ENCODE measurements at regions not wholly inside any gene's neighbourhood (a gene's known extent, or its start where the extent isn't known, plus 50 kb on each side); places are given as distances from the start of the nearest gene placed in this dataset.
"Not testable (repeated sequence)": the region's sequence is repeated elsewhere in the genome, so short reads cannot be mapped to it uniquely, and the experiment has no call there.

DNA sequence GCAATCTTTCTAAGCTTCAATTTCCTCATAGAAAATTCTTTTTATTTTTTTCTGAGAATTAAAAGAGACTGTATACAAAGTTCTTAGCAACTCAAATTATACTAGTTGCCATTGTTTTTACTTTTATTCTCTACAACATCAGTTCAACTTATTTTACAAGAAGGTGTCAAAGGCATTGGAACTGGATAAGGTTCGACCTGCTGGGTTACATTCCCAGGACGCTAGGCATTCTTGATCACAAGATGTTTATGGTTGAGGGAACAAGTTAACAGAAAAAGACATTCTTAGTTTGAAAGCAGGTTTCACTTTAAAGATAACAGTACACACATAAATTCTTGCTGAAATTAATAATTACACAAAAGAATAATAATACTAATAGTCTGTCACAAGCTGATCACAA is 163.5 kb upstream of the SNX2 start:
- Histone ChIP-seq H3K4me3 (ENCODE audit: control insufficient read depth in 1 of 7, extremely low read depth in 1 of 7, insufficient read depth in 4 of 7, low read depth in 2 of 7, low read length in 6 of 7) (no peak overlapping the region), H3K4me1 (ENCODE audit: control extremely low read depth in 1 of 4, control insufficient read depth in 4 of 4, insufficient read depth in 4 of 4, low read length in 3 of 4) (no peaks in the 10 kb centered on the region), H3K27ac (ENCODE audit: insufficient read depth in 1 of 2, low read depth in 1 of 2, low read length in 2 of 2, poor library complexity in 1 of 2, severe bottlenecking in 2 of 2) (no peak overlapping the region), H3K36me3 (ENCODE audit: control insufficient read depth in 4 of 4, insufficient read depth in 4 of 4, low read length in 3 of 4) (no peaks in the 10 kb centered on the region), H3K27me3 (replicated peaks in 2 of 5; ENCODE audit: control insufficient read depth in 4 of 5, insufficient read depth in 5 of 5, low read length in 4 of 5) (no peaks in the 10 kb centered on the region), H3K9me3 (ENCODE audit: control extremely low read depth in 1 of 5, control insufficient read depth in 4 of 5, insufficient read depth in 2 of 5, low read depth in 1 of 5, low read length in 4 of 5) (peaks cover 0 to 1% (median 0%) of the 10 kb centered on the region in 5 experiments)
- CTCF ChIA-PET, result no interaction called here
- WGBS (ENCODE audit: insufficient coverage), result no CpG with 5 or more reads among the region's 2 CpGs
- DNase-seq, result no peak
- POLR2A ChIA-PET, result no interaction called here

DNA sequence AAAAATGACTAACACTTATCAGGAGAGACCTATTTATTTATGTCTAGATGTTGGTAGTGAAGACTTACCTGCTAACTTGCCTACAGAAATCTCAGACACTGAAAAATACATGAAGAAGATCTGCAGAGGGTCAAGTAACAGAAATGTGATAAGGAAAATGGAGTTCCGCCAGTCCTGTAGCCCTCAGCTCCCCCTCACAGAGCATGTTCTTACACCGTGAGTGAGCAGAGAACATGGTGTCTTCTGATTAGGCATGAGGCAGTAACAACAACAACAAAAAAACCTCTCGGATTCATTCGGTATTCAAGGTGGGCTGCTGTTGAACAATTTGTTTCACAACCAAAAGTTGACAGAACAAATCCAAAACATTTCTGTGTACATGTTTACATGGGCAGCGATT is 162.0 kb upstream of the SNX2 start:
- WGBS (ENCODE audit: insufficient coverage), result 94% methylated on average over 5 of the region's 5 CpGs

DNA sequence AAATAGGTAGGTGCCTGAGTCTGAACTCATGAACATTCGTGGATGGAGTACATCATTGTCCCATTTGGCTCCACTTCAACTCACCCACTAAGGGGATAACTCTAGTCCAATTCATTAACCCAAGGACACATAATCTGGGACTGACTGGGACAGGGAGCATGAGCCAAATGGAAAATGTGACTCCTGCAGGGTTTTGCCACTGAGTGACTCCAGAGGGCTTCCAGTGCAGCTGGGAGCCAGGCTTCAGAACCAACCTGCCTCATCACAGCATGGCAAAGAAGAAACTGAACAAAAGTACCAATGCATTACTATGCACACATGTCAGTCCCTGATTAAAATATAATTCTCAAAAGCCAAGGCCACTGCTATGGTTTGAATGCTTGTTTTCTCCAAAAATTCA is 159.7 kb upstream of the SNX2 start:
- POLR2A ChIA-PET, result no interaction called here
- 100% methylated on average over 1 of the region's 1 CpG for WGBS (ENCODE audit: insufficient coverage)
- H3K36me3 ChIP-seq (ENCODE audit: control insufficient read depth in 4 of 4, insufficient read depth in 4 of 4, low read length in 3 of 4), result no peaks in the 10 kb centered on the region

More for the DNA sequence above, 162.0 kb upstream of the SNX2 start:
- Histone ChIP-seq H3K4me3 (ENCODE audit: control insufficient read depth in 1 of 7, extremely low read depth in 1 of 7, insufficient read depth in 4 of 7, low read depth in 2 of 7, low read length in 6 of 7) (no peak overlapping the region), H3K27ac (ENCODE audit: insufficient read depth in 1 of 2, low read depth in 1 of 2, low read length in 2 of 2, poor library complexity in 1 of 2, severe bottlenecking in 2 of 2) (no peak overlapping the region), H3K4me1 (ENCODE audit: control extremely low read depth in 1 of 4, control insufficient read depth in 4 of 4, insufficient read depth in 4 of 4, low read length in 3 of 4) (no peaks in the 10 kb centered on the region), H3K36me3 (ENCODE audit: control insufficient read depth in 4 of 4, insufficient read depth in 4 of 4, low read length in 3 of 4) (no peaks in the 10 kb centered on the region), H3K27me3 (replicated peaks in 2 of 5; ENCODE audit: control insufficient read depth in 4 of 5, insufficient read depth in 5 of 5, low read length in 4 of 5) (no peaks in the 10 kb centered on the region), H3K9me3 (ENCODE audit: control extremely low read depth in 1 of 5, control insufficient read depth in 4 of 5, insufficient read depth in 2 of 5, low read depth in 1 of 5, low read length in 4 of 5) (peaks cover 0 to 1% (median 0%) of the 10 kb centered on the region in 5 experiments)
- no peak for DNase-seq
- ChIA-PET POLR2A (no interaction called here), CTCF (no interaction called here)

DNA sequence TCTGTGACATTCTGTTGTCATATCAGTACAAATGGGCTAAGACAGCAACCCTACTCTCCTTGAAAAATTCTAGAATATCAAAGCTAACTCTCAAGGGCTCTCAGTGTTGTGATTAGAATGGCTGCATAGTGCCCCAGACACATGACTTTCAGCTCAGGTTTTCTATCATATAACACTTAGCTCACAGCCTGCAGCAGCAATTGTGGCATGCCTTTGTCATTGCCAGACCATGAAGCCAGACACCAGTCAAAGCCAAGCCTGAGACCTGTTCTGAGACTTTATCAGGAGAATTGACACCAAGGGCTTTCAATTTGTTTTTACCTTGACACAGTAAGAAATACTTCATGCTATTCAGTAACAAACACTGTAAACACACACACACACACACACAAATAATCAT is 159.0 kb upstream of the SNX2 start:
- no peak overlapping the region for H3K27ac ChIP-seq (ENCODE audit: insufficient read depth in 1 of 2, low read depth in 1 of 2, low read length in 2 of 2, poor library complexity in 1 of 2, severe bottlenecking in 2 of 2)
- no peaks in the 10 kb centered on the region for H3K36me3 ChIP-seq (ENCODE audit: control insufficient read depth in 4 of 4, insufficient read depth in 4 of 4, low read length in 3 of 4)
- no peaks in the 10 kb centered on the region for H3K27me3 ChIP-seq (replicated peaks in 2 of 5; ENCODE audit: control insufficient read depth in 4 of 5, insufficient read depth in 5 of 5, low read length in 4 of 5)
- ChIA-PET POLR2A (no interaction called here), CTCF (no interaction called here)
- no peak overlapping the region for H3K4me3 ChIP-seq (ENCODE audit: control insufficient read depth in 1 of 7, extremely low read depth in 1 of 7, insufficient read depth in 4 of 7, low read depth in 2 of 7, low read length in 6 of 7)
- no peaks in the 10 kb centered on the region for H3K4me1 ChIP-seq (ENCODE audit: control extremely low read depth in 1 of 4, control insufficient read depth in 4 of 4, insufficient read depth in 4 of 4, low read length in 3 of 4)
- DNase-seq, result no peak
- H3K9me3 ChIP-seq (ENCODE audit: control extremely low read depth in 1 of 5, control insufficient read depth in 4 of 5, insufficient read depth in 2 of 5, low read depth in 1 of 5, low read length in 4 of 5), result no peaks in the 10 kb centered on the region

More for the DNA sequence above, 159.7 kb upstream of the SNX2 start:
- Histone ChIP-seq H3K9me3 (ENCODE audit: control extremely low read depth in 1 of 5, control insufficient read depth in 4 of 5, insufficient read depth in 2 of 5, low read depth in 1 of 5, low read length in 4 of 5) (peaks cover 0 to 1% (median 0%) of the 10 kb centered on the region in 5 experiments), H3K4me1 (ENCODE audit: control extremely low read depth in 1 of 4, control insufficient read depth in 4 of 4, insufficient read depth in 4 of 4, low read length in 3 of 4) (no peaks in the 10 kb centered on the region), H3K27me3 (replicated peaks in 2 of 5; ENCODE audit: control insufficient read depth in 4 of 5, insufficient read depth in 5 of 5, low read length in 4 of 5) (no peaks in the 10 kb centered on the region), H3K4me3 (ENCODE audit: control insufficient read depth in 1 of 7, extremely low read depth in 1 of 7, insufficient read depth in 4 of 7, low read depth in 2 of 7, low read length in 6 of 7) (no peak overlapping the region), H3K27ac (ENCODE audit: insufficient read depth in 1 of 2, low read depth in 1 of 2, low read length in 2 of 2, poor library complexity in 1 of 2, severe bottlenecking in 2 of 2) (no peak overlapping the region)
- CTCF ChIA-PET, result no interaction called here
- no peak for DNase-seq

DNA sequence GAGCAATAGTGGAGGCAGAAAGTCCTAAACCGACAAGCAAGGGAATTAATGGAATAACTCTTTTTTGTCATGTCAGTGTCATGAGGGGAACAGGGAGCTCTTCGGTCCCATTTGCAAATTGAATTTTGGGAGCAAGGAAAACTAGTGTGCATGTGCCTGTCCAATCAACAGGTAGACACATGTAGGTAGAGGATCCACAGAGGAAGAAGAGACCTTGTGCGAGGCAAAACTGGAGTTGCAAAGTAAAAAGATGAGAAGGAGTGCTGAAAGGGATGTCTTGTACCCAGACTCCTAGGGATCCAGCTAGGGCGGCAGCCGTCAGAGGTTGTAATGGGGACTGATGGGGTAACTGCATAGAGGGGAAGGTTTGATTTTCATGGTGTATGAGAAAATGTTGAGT is 156.8 kb upstream of the SNX2 start:
- CTCF ChIA-PET; POLR2A ChIA-PET; H3K27ac ChIP-seq (ENCODE audit: insufficient read depth in 1 of 2, low read depth in 1 of 2, low read length in 2 of 2, poor library complexity in 1 of 2, severe bottlenecking in 2 of 2); DNase-seq; H3K36me3 ChIP-seq (ENCODE audit: control insufficient read depth in 4 of 4, insufficient read depth in 4 of 4, low read length in 3 of 4); H3K9me3 ChIP-seq (ENCODE audit: control extremely low read depth in 1 of 5, control insufficient read depth in 4 of 5, insufficient read depth in 2 of 5, low read depth in 1 of 5, low read length in 4 of 5); H3K4me3 ChIP-seq (ENCODE audit: control insufficient read depth in 1 of 7, extremely low read depth in 1 of 7, insufficient read depth in 4 of 7, low read depth in 2 of 7, low read length in 6 of 7); H3K27me3 ChIP-seq (replicated peaks in 2 of 5; ENCODE audit: control insufficient read depth in 4 of 5, insufficient read depth in 5 of 5, low read length in 4 of 5); H3K4me1 ChIP-seq (ENCODE audit: control extremely low read depth in 1 of 4, control insufficient read depth in 4 of 4, insufficient read depth in 4 of 4, low read length in 3 of 4): not testable (repeated sequence)
- WGBS (ENCODE audit: insufficient coverage), result 92% methylated on average over 5 of the region's 5 CpGs

DNA sequence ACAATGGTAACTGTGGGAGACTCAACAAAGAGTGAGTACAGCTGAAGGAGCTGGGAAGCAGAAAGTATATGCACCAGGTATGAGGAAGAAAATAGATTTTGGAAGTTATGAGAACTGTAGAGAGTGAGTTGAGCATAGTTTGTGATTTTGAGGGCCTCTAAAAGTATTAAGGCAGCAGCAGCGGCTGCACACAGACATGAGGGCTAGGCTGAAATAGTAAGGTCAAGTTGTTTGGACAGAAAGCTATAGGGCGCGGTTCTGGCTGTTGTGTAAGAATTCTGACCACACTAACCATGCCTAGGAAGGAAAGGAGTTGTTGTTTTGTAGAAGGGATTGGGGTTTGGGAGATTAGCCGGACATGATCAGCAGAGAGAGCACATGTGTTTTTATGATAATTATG is 154.1 kb upstream of the SNX2 start:
- H3K27me3 ChIP-seq (replicated peaks in 2 of 5; ENCODE audit: control insufficient read depth in 4 of 5, insufficient read depth in 5 of 5, low read length in 4 of 5); POLR2A ChIA-PET; DNase-seq; H3K4me3 ChIP-seq (ENCODE audit: control insufficient read depth in 1 of 7, extremely low read depth in 1 of 7, insufficient read depth in 4 of 7, low read depth in 2 of 7, low read length in 6 of 7); H3K27ac ChIP-seq (ENCODE audit: insufficient read depth in 1 of 2, low read depth in 1 of 2, low read length in 2 of 2, poor library complexity in 1 of 2, severe bottlenecking in 2 of 2); H3K36me3 ChIP-seq (ENCODE audit: control insufficient read depth in 4 of 4, insufficient read depth in 4 of 4, low read length in 3 of 4); H3K9me3 ChIP-seq (ENCODE audit: control extremely low read depth in 1 of 5, control insufficient read depth in 4 of 5, insufficient read depth in 2 of 5, low read depth in 1 of 5, low read length in 4 of 5); H3K4me1 ChIP-seq (ENCODE audit: control extremely low read depth in 1 of 4, control insufficient read depth in 4 of 4, insufficient read depth in 4 of 4, low read length in 3 of 4); CTCF ChIA-PET: not testable (repeated sequence)
- WGBS (ENCODE audit: insufficient coverage), result 100% methylated on average over 4 of the region's 4 CpGs

DNA sequence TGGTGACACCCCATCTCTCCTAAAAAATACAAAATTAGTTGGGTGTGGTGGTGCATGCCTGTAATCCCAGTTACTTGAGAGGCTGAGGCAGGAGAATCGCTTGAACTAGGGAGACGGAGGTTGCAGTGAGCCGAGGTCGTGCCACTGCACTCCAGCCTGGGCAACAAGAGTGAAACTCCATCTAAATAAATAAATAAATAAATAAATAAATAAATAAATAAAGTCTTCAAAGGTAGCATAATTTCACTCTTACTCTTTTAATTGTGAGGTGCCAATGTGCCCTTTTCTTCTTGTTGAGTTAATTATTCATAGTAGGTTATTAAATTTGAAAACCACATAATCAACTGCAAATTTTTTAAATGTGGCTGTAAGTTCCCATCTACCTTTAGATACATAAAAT is 146.2 kb upstream of the SNX2 start:
- H3K9me3 ChIP-seq (ENCODE audit: control extremely low read depth in 1 of 5, control insufficient read depth in 4 of 5, insufficient read depth in 2 of 5, low read depth in 1 of 5, low read length in 4 of 5); H3K4me3 ChIP-seq (ENCODE audit: control insufficient read depth in 1 of 7, extremely low read depth in 1 of 7, insufficient read depth in 4 of 7, low read depth in 2 of 7, low read length in 6 of 7); H3K27ac ChIP-seq (ENCODE audit: insufficient read depth in 1 of 2, low read depth in 1 of 2, low read length in 2 of 2, poor library complexity in 1 of 2, severe bottlenecking in 2 of 2); H3K27me3 ChIP-seq (replicated peaks in 2 of 5; ENCODE audit: control insufficient read depth in 4 of 5, insufficient read depth in 5 of 5, low read length in 4 of 5); H3K4me1 ChIP-seq (ENCODE audit: control extremely low read depth in 1 of 4, control insufficient read depth in 4 of 4, insufficient read depth in 4 of 4, low read length in 3 of 4); POLR2A ChIA-PET; H3K36me3 ChIP-seq (ENCODE audit: control insufficient read depth in 4 of 4, insufficient read depth in 4 of 4, low read length in 3 of 4); DNase-seq: not testable (repeated sequence)
- CTCF ChIA-PET, result interaction anchor here (1.0 kb wide), 1 partner anchor 21 kb away, joined by 3 read pairs; no protein-coding TSS in a partner anchor
- WGBS (ENCODE audit: insufficient coverage), result no CpG with 5 or more reads among the region's 4 CpGs
